ENCODE measurements at regions not wholly inside any gene's neighbourhood (a gene's known extent, or its start where the extent isn't known, plus 50 kb on each side); places are given as distances from the start of the nearest gene placed in this dataset.

- ChIA-PET CTCF (no interaction called here), POLR2A (ENCODE audit: unreplicated experiment) (no interaction called here)
- no peaks in the 10 kb centered on the region for H4K20me1 ChIP-seq (ENCODE audit: insufficient read depth)
- BruUV-seq (replicated peaks): no TSS peak
- intact Hi-C loops (cut with micrococcal nuclease; ENCODE audit: unreplicated experiment): loop anchor here (10.0 kb wide), 1 partner anchor 718 kb away; the partner anchor contains the start of gene DIPK2A
- no peak overlapping the region for H3K27ac ChIP-seq
- H3K4me1 ChIP-seq (replicated peaks; ENCODE audit: insufficient read depth): no peaks in the 10 kb centered on the region
- no peaks in the 10 kb centered on the region for H3K27me3 ChIP-seq (ENCODE audit: insufficient read depth, low read depth)
- no peaks in the 10 kb centered on the region for H3K9me3 ChIP-seq (ENCODE audit: insufficient read depth, low read depth)
- H2AFZ ChIP-seq: no peak overlapping the region
- no peaks in the 10 kb centered on the region; the same call in 1 of the 2 replicates for H3K9me2 ChIP-seq (ENCODE audit: insufficient read depth)
- TF ChIP-seq EZH2 (IDR thresholded peaks at IDR 0.05; ENCODE audit: low read depth) (no peak), CTCF (conservative IDR thresholded peaks at IDR 0.05) (no peak)
- no peaks in the 10 kb centered on the region for H3K79me2 ChIP-seq (ENCODE audit: low read depth)
- no peaks in the 10 kb centered on the region for H3K36me3 ChIP-seq (ENCODE audit: low read depth)
- no peak for DNase-seq
- H3F3A ChIP-seq (ENCODE audit: insufficient read depth, low read depth): no peaks in the 10 kb centered on the region
- H3K4me3 ChIP-seq: no peak overlapping the region
- H3K4me2 ChIP-seq: no peak overlapping the region
These were observed 720.9 kb downstream of the DIPK2A start for GRCh38 chr3:144692488-144692887.

- TF ChIP-seq CTCF (conservative IDR thresholded peaks at IDR 0.05): no peak
- no peak for TF ChIP-seq EZH2 (IDR thresholded peaks at IDR 0.05; ENCODE audit: low read depth)
- Histone ChIP-seq H2AFZ (no peak overlapping the region), H4K20me1 (ENCODE audit: insufficient read depth) (no peaks in the 10 kb centered on the region), H3K9me2 (ENCODE audit: insufficient read depth) (no peaks in the 10 kb centered on the region), H3K4me1 (replicated peaks; ENCODE audit: insufficient read depth) (no peaks in the 10 kb centered on the region), H3K79me2 (ENCODE audit: low read depth) (no peaks in the 10 kb centered on the region), H3K36me3 (ENCODE audit: low read depth) (no peaks in the 10 kb centered on the region), H3K9me3 (ENCODE audit: insufficient read depth, low read depth) (no peaks in the 10 kb centered on the region), H3F3A (ENCODE audit: insufficient read depth, low read depth) (no peaks in the 10 kb centered on the region), H3K27ac (no peak overlapping the region), H3K4me3 (no peak overlapping the region), H3K4me2 (no peak overlapping the region), H3K27me3 (ENCODE audit: insufficient read depth, low read depth) (no peaks in the 10 kb centered on the region)
- POLR2A ChIA-PET (ENCODE audit: unreplicated experiment): no interaction called here
- no TSS peak for BruUV-seq (replicated peaks)
- CTCF ChIA-PET: no interaction called here
- intact Hi-C loops (cut with micrococcal nuclease; ENCODE audit: unreplicated experiment): no loop called here
- no peak for DNase-seq
These were observed 736.8 kb downstream of the DIPK2A start for GRCh38 chr3:144708437-144708836.

GRCh38 chr3:144737281-144737680 is 765.7 kb downstream of the DIPK2A start:
- DNase-seq: no peak
- no peaks in the 10 kb centered on the region for H3K27me3 ChIP-seq (ENCODE audit: insufficient read depth, low read depth)
- H3K79me2 ChIP-seq (ENCODE audit: low read depth): no peaks in the 10 kb centered on the region
- no peak overlapping the region for H2AFZ ChIP-seq
- H3K9me2 ChIP-seq (ENCODE audit: insufficient read depth): no peaks in the 10 kb centered on the region
- H3K27ac ChIP-seq: no peak overlapping the region
- no peaks in the 10 kb centered on the region for H3K4me1 ChIP-seq (replicated peaks; ENCODE audit: insufficient read depth)
- no peaks in the 10 kb centered on the region for H3K9me3 ChIP-seq (ENCODE audit: insufficient read depth, low read depth)
- no peaks in the 10 kb centered on the region for H3F3A ChIP-seq (ENCODE audit: insufficient read depth, low read depth)
- POLR2A ChIA-PET (ENCODE audit: unreplicated experiment): no interaction called here
- BruUV-seq (replicated peaks): no TSS peak
- CTCF ChIA-PET: no interaction called here
- intact Hi-C loops (cut with micrococcal nuclease; ENCODE audit: unreplicated experiment): no loop called here
- H3K36me3 ChIP-seq (ENCODE audit: low read depth): no peaks in the 10 kb centered on the region
- H4K20me1 ChIP-seq (ENCODE audit: insufficient read depth): no peaks in the 10 kb centered on the region
- no peak for TF ChIP-seq EZH2 (IDR thresholded peaks at IDR 0.05; ENCODE audit: low read depth)
- TF ChIP-seq CTCF (conservative IDR thresholded peaks at IDR 0.05): no peak
- H3K4me3 ChIP-seq: no peak overlapping the region
- no peak overlapping the region for H3K4me2 ChIP-seq

Data from PC-9 (cell line).